GM12878 (cell line): ENCODE measurements at regions not wholly inside any gene's neighbourhood (a gene's known extent, or its start where the extent isn't known, plus 50 kb on each side); places are given as distances from the start of the nearest gene placed in this dataset.

Experiments
- ATAC-seq: fragments of 200-7000 bp; cut with Tn5 transposase; 3 replicates; pipeline ENCODE4 v1.9.1; 2020; ENCODE audit warnings: mild to moderate bottlenecking, moderate library complexity
- BruUV-seq: library from RNA; stranded (reverse); fragments of 400-500 nt; replicated peaks from 2 replicates; lab custom pipeline; 2021; lab: Mats Ljungman, UMichigan
- CTCF ChIA-PET: fragments of 300-600 bp; sonication (Branson Sonifier 250); formaldehyde crosslinking; extraction: SDS; loops from one replicate; lab custom pipeline; 2021; ENCODE audit warnings: inconsistent platforms; lab: Yijun Ruan, JAX
- POLR2A ChIA-PET: fragments of 350-600 bp; formaldehyde crosslinking; extraction: SDS; loops from one replicate; lab custom pipeline; 2021; ENCODE audit warnings: inconsistent platforms; lab: Charles Lee
- RAD21 ChIA-PET: fragments of 300-600 bp; sonication (Branson Sonifier 250); formaldehyde crosslinking; loops from one replicate; lab custom pipeline; 2023; ENCODE audit warnings: antibody characterized with exemption; ENCODE audit not compliant: unreplicated experiment; lab: Charles Lee
- SMC1A ChIA-PET: fragments of 300-600 bp; sonication (Branson Sonifier 250); formaldehyde crosslinking; loops from one replicate; lab custom pipeline; 2023; ENCODE audit not compliant: unreplicated experiment, uncharacterized antibody; lab: Charles Lee
- DNase-seq: peaks from one replicate; pipeline ENCODE4 v3.0.0-alpha.2; 2011; ENCODE audit warnings: low read depth, low spot score
- FAIRE-seq: peaks from 3 replicates; lab custom pipeline; 2011; peaks lifted over from hg19 to GRCh38; lab: Jason Lieb, UNC
- H2AFZ ChIP-seq: 2 replicates; pipeline ENCODE4 v1.6.0; 2011; ENCODE audit warnings: low read depth, low read length, control low read depth; ENCODE audit not compliant: control insufficient read depth
- H3K27ac ChIP-seq: 2 replicates; pipeline ENCODE4 v1.5.1; 2011; ENCODE audit warnings: control low read depth; ENCODE audit not compliant: control insufficient read depth, insufficient read depth
- H3K27me3 ChIP-seq, 2 experiments: replicated peaks in 1 of 2; 2 replicates each; pipeline versions ENCODE4 v1.6.0 to v1.6.1; 2011; ENCODE audit warnings: low read length in 1 of 2; ENCODE audit not compliant: control insufficient read depth in 2 of 2, insufficient read depth in 2 of 2
- H3K36me3 ChIP-seq, 2 experiments: 2 replicates each; pipeline ENCODE4 v1.5.1; 2011; ENCODE audit warnings: low read length in 1 of 2; ENCODE audit not compliant: control insufficient read depth in 2 of 2, insufficient read depth in 2 of 2
- H3K4me1 ChIP-seq: 2 replicates; pipeline ENCODE4 v1.6.1; 2011; ENCODE audit warnings: mild to moderate bottlenecking, low read length, moderate library complexity, mixed read lengths; ENCODE audit not compliant: control insufficient read depth, insufficient read depth
- H3K4me2 ChIP-seq: 2 replicates; pipeline ENCODE4 v1.6.0; 2011; ENCODE audit warnings: control low read depth; ENCODE audit not compliant: control insufficient read depth, insufficient read depth
- H3K4me3 ChIP-seq: fragments of 200-600 bp; sonication (generic); 2 replicates; pipeline ENCODE4 v1.5.1; 2016
- H3K79me2 ChIP-seq: 2 replicates; pipeline ENCODE4 v1.6.0; 2011; ENCODE audit warnings: low read length; ENCODE audit not compliant: control insufficient read depth, insufficient read depth
- H3K9ac ChIP-seq: 2 replicates; pipeline ENCODE4 v1.8.0; 2011; ENCODE audit warnings: low read length, control low read depth, mixed read lengths; ENCODE audit not compliant: control insufficient read depth, insufficient read depth
- H3K9me3 ChIP-seq: replicated peaks from 3 replicates; pipeline ENCODE4 v1.5.1; 2011; ENCODE audit warnings: mild to moderate bottlenecking, low read length; ENCODE audit not compliant: control insufficient read depth, insufficient read depth
- H4K20me1 ChIP-seq: 2 replicates; pipeline ENCODE4 v1.6.0; 2011; ENCODE audit not compliant: control insufficient read depth, insufficient read depth
- CHD2 ChIP-seq: IDR thresholded peaks from 2 replicates; pipeline ENCODE4 v1.6.1; 2011; ENCODE audit warnings: low read depth, low read length, improper control_type of control experiment, borderline replicate concordance
- CREB1 ChIP-seq: IDR thresholded peaks from 2 replicates; pipeline ENCODE4 v1.6.1; 2012; ENCODE audit warnings: low read depth, mild to moderate bottlenecking, inconsistent platforms
- JUNB ChIP-seq: IDR thresholded peaks from 2 replicates; pipeline ENCODE4 v1.6.1; 2016; ENCODE audit warnings: antibody characterized with exemption, mild to moderate bottlenecking
- MEF2A ChIP-seq: IDR thresholded peaks from 2 replicates; pipeline ENCODE4 v1.6.1; 2011; ENCODE audit warnings: low read depth, mild to moderate bottlenecking, low read length, moderate library complexity; ENCODE audit not compliant: insufficient read depth
- MXI1 ChIP-seq: fragments of 150-350 bp; IDR thresholded peaks from 2 replicates; pipeline ENCODE4 v1.6.1; 2011; ENCODE audit warnings: low read depth, mild to moderate bottlenecking, inconsistent platforms, low read length, improper control_type of control experiment
- NBN ChIP-seq: fragments of 450-650 bp; IDR thresholded peaks from 2 replicates; pipeline ENCODE4 v1.6.1; 2016
- RFX5 ChIP-seq: IDR thresholded peaks from 2 replicates; pipeline ENCODE4 v1.6.1; 2011; ENCODE audit warnings: low read depth, low read length, improper control_type of control experiment
- RUNX3 ChIP-seq: IDR thresholded peaks from 2 replicates; pipeline ENCODE4 v1.6.1; 2012; ENCODE audit warnings: low read length, inconsistent platforms
- YBX1 ChIP-seq: fragments of 450-650 bp; IDR thresholded peaks from 2 replicates; pipeline ENCODE4 v1.6.1; 2016; ENCODE audit warnings: antibody characterized with exemption
- ZBTB40 ChIP-seq: fragments of 450-650 bp; IDR thresholded peaks from 2 replicates; pipeline ENCODE4 v1.6.1; 2016; ENCODE audit warnings: mild to moderate bottlenecking, moderate library complexity, borderline replicate concordance
- WGBS: methylation state at CpG from one replicate; pipeline ENCODE4 v1.1.6; 2016; ENCODE audit warnings: low lambda C conversion rate; ENCODE audit not compliant: insufficient replicate concordance, insufficient coverage; ENCODE audit errors: missing lambda C conversion rate; 5-methylcytosine and 5-hydroxymethylcytosine counted together
- in situ Hi-C: fragments of 300-500 bp; cut with MboI; formaldehyde crosslinking; loops from 9 replicates; pipeline ENCODE4 v1.14.3; 2018; ENCODE audit warnings: mixed read lengths
- intact Hi-C: fragments of 100-400 bp; cut with micrococcal nuclease; formaldehyde crosslinking; loops from one replicate; pipeline ENCODE4 v1.14.2; 2022; ENCODE audit not compliant: unreplicated experiment

DNA sequence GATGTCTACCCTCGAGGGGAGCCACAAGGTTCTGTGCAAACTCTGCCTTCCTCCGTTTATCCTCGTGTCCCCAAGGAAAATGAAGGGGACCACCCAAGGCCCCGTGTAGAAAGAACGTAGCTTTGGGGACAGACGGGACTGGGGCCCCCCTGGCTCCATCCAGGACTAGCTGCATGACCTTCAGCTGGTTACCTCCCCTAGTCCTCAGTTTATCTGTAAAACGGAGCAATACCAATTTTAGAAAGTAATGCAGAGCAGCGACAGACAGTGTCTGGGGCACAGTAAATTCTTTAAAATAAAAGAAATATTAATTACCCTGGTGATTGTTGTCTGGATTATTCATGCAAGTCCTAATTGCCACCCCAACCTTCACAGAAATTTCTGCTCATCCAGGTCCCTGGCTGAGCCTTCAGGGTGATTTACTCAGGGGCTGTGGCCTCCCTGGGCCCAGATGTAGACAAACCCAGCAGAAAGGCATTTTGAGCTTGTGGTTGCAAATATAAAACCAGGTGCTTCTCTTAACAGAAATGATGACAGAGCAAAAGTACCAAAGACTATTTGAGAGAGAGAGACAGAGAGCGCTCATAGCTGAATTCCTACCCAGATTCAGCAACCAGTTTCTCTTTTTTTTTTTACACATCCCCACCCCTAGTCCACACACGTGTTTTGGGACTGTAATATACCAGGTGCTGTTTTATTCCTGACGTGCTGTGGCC lies 155.1 kb upstream of the SMIM23 start (continued):
- no peak for TF ChIP-seq MEF2A
- TF ChIP-seq NBN, result no peak
- no peak for TF ChIP-seq RFX5
- TF ChIP-seq JUNB, result no peak
- TF ChIP-seq, all 136 proteins: peak for 0

DNA sequence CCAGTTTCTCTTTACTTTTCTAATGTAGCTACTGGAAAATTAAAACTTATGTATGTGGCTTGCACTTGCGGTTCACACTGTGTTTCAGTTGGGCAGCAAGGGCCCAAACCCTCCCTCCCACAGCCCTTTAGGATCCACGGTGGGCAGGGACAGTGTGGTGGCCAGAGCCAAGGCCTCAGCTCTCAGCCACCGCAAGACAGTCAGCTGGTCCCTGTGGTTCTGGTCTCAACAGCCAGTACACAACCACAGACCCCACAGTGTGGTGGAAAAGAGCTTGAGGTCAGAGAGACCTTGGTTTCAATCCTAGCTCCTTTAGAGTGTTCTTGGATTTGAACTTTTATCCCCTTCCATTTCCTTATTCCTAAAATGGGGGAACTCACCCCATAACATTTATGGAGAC lies 153.0 kb upstream of the SMIM23 start:
- ChIA-PET RAD21 (interaction anchor here (1.1 kb wide), 1 partner anchor 14 kb away, joined by 3 read pairs; no protein-coding TSS in a partner anchor), POLR2A (no interaction called here), SMC1A (interaction anchor here (1.4 kb wide), 1 partner anchor 276 kb away, joined by 7 read pairs; no protein-coding TSS in a partner anchor), CTCF (no interaction called here)
- FAIRE-seq, result no peak
- Histone ChIP-seq H3K36me3 (no peaks in the 10 kb centered on the region), H3K9me3 (no peaks in the 10 kb centered on the region), H2AFZ (no peak overlapping the region), H3K27me3 (no peaks in the 10 kb centered on the region; a peak in 1 of 4 replicates), H3K79me2 (no peaks in the 10 kb centered on the region), H3K27ac (no peak overlapping the region), H3K4me1 (peaks cover 16% of the 10 kb centered on the region), H3K9ac (no peak overlapping the region), H3K4me3 (no peak overlapping the region), H4K20me1 (no peaks in the 10 kb centered on the region), H3K4me2 (no peak overlapping the region)
- no peak for ATAC-seq
- DNase-seq, result no peak
- in situ Hi-C loops (no loop called here), intact Hi-C loops (no loop called here)
- BruUV-seq, result no TSS peak
- TF ChIP-seq CREB1 (no peak), MXI1 (no peak), ZBTB40 (no peak), YBX1 (no peak), CHD2 (no peak), RUNX3 (peak; percentile 50)
- 44% methylated on average over 3 of the region's 3 CpGs for WGBS
